ENCODE measurements at regions not wholly inside any gene's neighbourhood (a gene's known extent, or its start where the extent isn't known, plus 50 kb on each side); places are given as distances from the start of the nearest gene placed in this dataset.

DNA sequence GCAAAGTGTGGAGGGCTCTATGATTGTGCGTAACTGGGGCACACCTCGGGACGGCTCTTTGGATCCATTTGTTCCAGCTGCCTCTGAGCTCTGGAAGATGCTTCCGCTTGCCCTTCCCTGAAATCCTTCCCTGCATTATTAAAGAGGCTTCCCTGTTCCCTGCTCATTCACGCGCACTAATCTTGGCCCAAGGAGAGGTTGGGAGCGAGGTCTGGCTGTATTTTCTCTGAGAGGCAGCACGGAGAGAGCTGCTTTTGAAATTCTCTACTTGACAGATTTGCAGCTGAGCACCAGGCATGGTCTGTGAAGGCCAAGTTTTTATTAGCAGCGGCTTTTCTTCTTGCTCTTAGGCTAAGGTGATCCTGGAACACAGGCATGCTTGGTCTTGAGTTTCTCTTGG, 94.8 kb upstream of the NTM start:
- TF ChIP-seq EZH2 (IDR thresholded peaks at IDR 0.05; ENCODE audit: borderline replicate concordance, low read depth, low read length, severe bottlenecking), result no peak
- TF ChIP-seq CTCF (IDR thresholded peaks at IDR 0.05; ENCODE audit: borderline replicate concordance, extremely low read depth, low read length, poor library complexity, severe bottlenecking), result no peak
